Mesothelial cell of epicardium (in vitro differentiated cells): ENCODE measurements at regions not wholly inside any gene's neighbourhood (a gene's known extent, or its start where the extent isn't known, plus 50 kb on each side); places are given as distances from the start of the nearest gene placed in this dataset.

Source experiments
- DNase-seq, 2 experiments: peaks; one replicate each; pipeline ENCODE4 v3.0.0; 2021; ENCODE audit warnings: low spot score in 2 of 2; ENCODE audit not compliant: unreplicated experiment in 2 of 2
- H3K27ac Mint-ChIP-seq: 2 replicates; pipeline ENCODE4 v1.8.0; 2021; ENCODE audit warnings: mixed read lengths
- H3K27me3 Mint-ChIP-seq: 2 replicates; pipeline ENCODE4 v1.8.0; 2021; ENCODE audit warnings: low read depth, mixed read lengths
- H3K36me3 Mint-ChIP-seq: 2 replicates; pipeline ENCODE4 v1.8.0; 2021; ENCODE audit warnings: mixed read lengths
- H3K4me1 Mint-ChIP-seq: 2 replicates; pipeline ENCODE4 v1.8.0; 2021; ENCODE audit warnings: mixed read lengths
- H3K4me3 Mint-ChIP-seq: 2 replicates; pipeline ENCODE4 v1.8.0; 2021; ENCODE audit warnings: mild to moderate bottlenecking, moderate library complexity, mixed read lengths
- H3K9me3 Mint-ChIP-seq: 2 replicates; pipeline ENCODE4 v1.8.0; 2021; ENCODE audit warnings: mixed read lengths
- TF ChIP-seq, protein P1 (sequence below): fragments of 200-600 bp; sonication (generic); IDR thresholded peaks from one replicate; pipeline ENCODE4 v1.5.0; 2021; ENCODE audit warnings: antibody characterized with exemption; ENCODE audit not compliant: unreplicated experiment

DNA sequence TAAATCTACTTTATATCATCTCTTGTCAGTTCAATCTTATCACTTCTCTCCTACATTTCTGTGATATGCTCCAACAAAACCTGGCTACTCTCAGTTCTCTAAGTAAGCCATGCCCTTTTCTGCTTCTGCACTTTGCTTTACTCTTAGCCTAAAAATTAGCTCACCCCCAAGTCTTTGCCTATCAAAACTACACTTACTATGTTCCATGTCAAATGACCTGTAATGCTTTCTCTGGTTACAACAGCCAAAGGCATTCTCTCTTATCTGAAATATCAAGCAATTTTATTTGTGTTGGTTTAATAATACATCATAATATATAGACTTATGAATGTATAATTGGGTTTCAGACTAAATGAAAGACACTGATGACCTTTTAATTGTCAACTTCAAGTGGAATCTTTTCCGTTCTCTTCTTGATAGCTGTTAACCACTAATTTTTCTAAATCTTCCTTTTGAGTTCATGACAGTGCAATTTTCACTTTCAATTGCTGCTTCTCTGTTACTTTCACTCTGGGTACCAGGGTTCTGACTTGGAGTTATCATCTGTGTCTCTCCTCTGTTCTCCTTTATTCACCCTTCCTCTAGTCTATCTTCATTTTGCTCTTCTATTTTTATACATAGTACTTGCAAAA is 619.0 kb upstream of the GOLIM4 start:
- no peak overlapping the region for H3K4me3 Mint-ChIP-seq
- TF ChIP-seq, protein P1, sequence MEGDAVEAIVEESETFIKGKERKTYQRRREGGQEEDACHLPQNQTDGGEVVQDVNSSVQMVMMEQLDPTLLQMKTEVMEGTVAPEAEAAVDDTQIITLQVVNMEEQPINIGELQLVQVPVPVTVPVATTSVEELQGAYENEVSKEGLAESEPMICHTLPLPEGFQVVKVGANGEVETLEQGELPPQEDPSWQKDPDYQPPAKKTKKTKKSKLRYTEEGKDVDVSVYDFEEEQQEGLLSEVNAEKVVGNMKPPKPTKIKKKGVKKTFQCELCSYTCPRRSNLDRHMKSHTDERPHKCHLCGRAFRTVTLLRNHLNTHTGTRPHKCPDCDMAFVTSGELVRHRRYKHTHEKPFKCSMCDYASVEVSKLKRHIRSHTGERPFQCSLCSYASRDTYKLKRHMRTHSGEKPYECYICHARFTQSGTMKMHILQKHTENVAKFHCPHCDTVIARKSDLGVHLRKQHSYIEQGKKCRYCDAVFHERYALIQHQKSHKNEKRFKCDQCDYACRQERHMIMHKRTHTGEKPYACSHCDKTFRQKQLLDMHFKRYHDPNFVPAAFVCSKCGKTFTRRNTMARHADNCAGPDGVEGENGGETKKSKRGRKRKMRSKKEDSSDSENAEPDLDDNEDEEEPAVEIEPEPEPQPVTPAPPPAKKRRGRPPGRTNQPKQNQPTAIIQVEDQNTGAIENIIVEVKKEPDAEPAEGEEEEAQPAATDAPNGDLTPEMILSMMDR, result no peak

DNA sequence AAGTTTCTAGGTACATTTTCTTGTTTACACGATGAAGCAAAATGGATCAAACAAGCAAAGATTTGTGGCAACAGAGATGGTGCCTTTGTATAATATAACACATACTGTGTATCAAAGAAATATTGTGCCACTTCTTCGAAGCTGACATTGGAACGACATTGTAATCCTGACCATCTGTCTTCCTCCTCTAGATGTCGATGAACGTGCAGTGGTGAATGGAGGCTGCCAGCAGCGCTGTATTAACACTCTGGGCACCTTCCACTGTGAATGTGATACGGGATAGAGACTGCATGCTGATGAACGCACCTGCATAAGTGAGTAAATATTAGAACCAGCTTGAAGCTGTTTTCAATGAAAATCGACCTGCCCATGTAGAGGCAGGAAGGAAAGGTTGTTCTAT is 613.3 kb upstream of the GOLIM4 start:
- peak overlapping the region; percentile 2 for H3K27ac Mint-ChIP-seq
- no peak for DNase-seq
- no peaks in the 10 kb centered on the region for H3K27me3 Mint-ChIP-seq
- peaks cover 4% of the 10 kb centered on the region for H3K9me3 Mint-ChIP-seq
- TF ChIP-seq, protein P1, result no peak
- H3K36me3 Mint-ChIP-seq, result peaks cover 31% of the 10 kb centered on the region
- H3K4me1 Mint-ChIP-seq, result peaks cover 7% of the 10 kb centered on the region
- no peak overlapping the region for H3K4me3 Mint-ChIP-seq

More for the DNA sequence above, 619.0 kb upstream of the GOLIM4 start:
- DNase-seq, result no peak
- peaks cover 53% of the 10 kb centered on the region for H3K36me3 Mint-ChIP-seq
- no peaks in the 10 kb centered on the region for H3K27me3 Mint-ChIP-seq
- peak overlapping the region; percentile 32 for H3K27ac Mint-ChIP-seq
- H3K4me1 Mint-ChIP-seq, result peaks cover 3% of the 10 kb centered on the region
- peaks cover 8% of the 10 kb centered on the region for H3K9me3 Mint-ChIP-seq

DNA sequence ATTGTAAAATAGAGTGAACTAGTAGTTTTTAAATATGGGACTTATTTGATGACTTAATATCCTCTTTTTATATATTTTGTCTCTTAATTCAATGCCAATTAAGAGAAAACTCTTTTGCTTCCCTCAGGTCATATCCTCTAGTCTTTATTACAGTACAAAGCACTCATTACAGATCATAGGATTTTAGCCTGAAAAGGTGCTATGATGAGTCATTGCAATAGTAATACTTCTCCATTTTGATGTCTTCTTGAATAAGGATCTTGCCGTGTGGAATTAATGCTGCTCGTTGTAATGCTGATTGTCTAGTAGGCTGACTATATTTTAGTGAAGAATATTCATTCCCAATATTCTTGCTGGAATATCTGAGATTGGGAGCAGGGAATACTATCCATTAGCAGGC is 612.2 kb upstream of the GOLIM4 start:
- Mint-ChIP-seq H3K36me3 (peaks cover 29% of the 10 kb centered on the region), H3K4me3 (no peak overlapping the region), H3K4me1 (peaks cover 7% of the 10 kb centered on the region), H3K27me3 (no peaks in the 10 kb centered on the region), H3K27ac (no peak overlapping the region), H3K9me3 (peaks cover 4% of the 10 kb centered on the region)
- TF ChIP-seq, protein P1, result no peak
- DNase-seq, result no peak

DNA sequence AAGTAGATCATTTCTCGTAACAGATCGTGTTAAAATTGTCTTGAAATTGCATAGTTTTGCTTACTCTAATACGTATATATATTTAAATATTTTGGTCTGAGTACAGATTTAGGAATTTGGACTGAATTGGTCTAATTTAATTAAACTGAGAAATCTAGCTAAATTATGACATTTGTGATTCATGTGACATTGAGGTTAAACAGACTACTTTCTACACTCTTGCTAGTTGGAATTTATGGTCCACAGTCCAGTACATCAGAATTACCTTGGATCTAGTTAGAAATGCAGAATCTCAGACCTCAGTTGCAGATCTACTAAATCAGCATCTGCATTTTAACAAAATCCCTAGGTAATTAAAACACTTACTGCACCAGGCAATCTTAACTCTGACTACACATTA is 609.7 kb upstream of the GOLIM4 start:
- Mint-ChIP-seq H3K27ac (no peak overlapping the region), H3K4me3 (no peak overlapping the region), H3K4me1 (peaks cover 7% of the 10 kb centered on the region), H3K9me3 (peaks cover 7% of the 10 kb centered on the region), H3K36me3 (peaks cover 18% of the 10 kb centered on the region), H3K27me3 (no peaks in the 10 kb centered on the region)
- TF ChIP-seq, protein P1, result no peak
- no peak for DNase-seq

DNA sequence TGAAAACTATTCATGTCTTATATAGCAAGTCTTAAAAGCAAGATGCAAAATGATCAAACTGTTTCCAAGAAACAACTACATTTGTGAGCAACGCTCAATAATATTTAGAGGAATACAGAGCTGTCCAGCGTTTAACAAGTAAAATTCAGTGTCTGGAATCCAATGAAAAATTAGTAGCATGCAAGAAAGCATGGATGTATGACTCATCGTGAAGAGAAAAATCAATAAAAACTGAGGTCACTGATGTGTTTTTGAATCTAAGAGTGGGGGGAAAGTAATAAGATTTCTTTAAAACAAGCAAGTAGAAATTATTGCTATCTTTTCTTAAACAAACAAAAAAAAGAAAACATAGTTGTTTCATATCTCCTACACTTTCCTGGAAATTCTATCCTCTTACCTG is 600.3 kb upstream of the GOLIM4 start:
- H3K4me3 Mint-ChIP-seq, result no peak overlapping the region
- DNase-seq, result no peak
- peaks cover 31% of the 10 kb centered on the region for H3K36me3 Mint-ChIP-seq
- TF ChIP-seq, protein P1, result no peak
- no peaks in the 10 kb centered on the region for H3K27me3 Mint-ChIP-seq
- peaks cover 19% of the 10 kb centered on the region for H3K9me3 Mint-ChIP-seq
- peaks cover 3% of the 10 kb centered on the region for H3K4me1 Mint-ChIP-seq
- H3K27ac Mint-ChIP-seq, result no peak overlapping the region

DNA sequence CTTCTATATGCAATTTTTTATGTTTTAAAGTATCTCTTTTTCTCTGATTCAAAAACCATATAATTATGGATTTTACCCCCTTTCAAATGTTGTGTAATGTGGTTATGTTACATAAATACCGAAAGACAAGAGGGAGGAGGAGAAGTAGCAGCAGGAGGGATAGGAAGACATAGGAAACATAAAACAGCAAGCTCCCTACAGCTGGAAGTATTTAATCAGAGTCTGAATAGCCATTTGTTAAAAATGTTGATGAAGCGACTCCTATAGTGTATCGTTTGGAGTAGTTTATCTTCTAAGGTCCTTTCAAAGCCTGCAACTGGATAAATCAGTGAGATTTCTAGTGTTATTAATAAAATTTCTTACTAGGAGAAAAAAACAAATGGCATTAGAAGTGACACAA is 598.1 kb upstream of the GOLIM4 start:
- peaks cover 19% of the 10 kb centered on the region for H3K36me3 Mint-ChIP-seq

More for the DNA sequence above, 598.1 kb upstream of the GOLIM4 start:
- peaks cover 3% of the 10 kb centered on the region for H3K4me1 Mint-ChIP-seq
- no peak for DNase-seq
- TF ChIP-seq, protein P1, result no peak
- no peaks in the 10 kb centered on the region for H3K27me3 Mint-ChIP-seq
- peaks cover 5% of the 10 kb centered on the region for H3K9me3 Mint-ChIP-seq
- H3K27ac Mint-ChIP-seq, result no peak overlapping the region
- no peak overlapping the region for H3K4me3 Mint-ChIP-seq
